ELF-1 (cell line): ENCODE measurements at regions not wholly inside any gene's neighbourhood (a gene's known extent, or its start where the extent isn't known, plus 50 kb on each side); places are given as distances from the start of the nearest gene placed in this dataset.

Experiments used
- DNase-seq: peaks from one replicate; pipeline ENCODE4 v3.0.0-alpha.2; 2016; ENCODE audit warnings: low read depth, low spot score

- no peak for DNase-seq
Measured at GRCh38 chr21:31500982-31501381, 156.9 kb upstream of the TIAM1 start.

- DNase-seq = no peak
Measured at GRCh38 chr21:31500071-31500470, 156.0 kb upstream of the TIAM1 start.

- DNase-seq = no peak
Measured at GRCh38 chr21:31498985-31499384, 154.9 kb upstream of the TIAM1 start.

DNA sequence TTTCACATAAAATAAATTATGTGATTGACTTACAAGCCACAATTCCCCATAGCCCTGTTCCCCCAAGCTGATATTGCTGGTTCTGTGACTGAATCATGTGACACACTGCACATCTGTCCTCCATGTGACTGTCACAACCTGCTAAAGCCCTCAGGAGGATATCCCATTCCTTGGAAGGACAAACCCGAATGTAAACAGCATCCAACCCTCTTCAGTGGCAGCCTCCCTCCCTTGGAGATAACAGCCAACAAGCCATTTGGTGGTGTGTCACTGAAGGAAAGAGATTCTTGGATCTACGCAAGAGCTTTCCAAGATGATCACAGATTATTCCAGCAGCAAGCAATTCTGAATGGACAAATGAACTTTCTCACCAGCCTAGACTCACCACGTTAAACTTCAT, 153.9 kb upstream of the TIAM1 start:
- peak; percentile 24 for DNase-seq

DNA sequence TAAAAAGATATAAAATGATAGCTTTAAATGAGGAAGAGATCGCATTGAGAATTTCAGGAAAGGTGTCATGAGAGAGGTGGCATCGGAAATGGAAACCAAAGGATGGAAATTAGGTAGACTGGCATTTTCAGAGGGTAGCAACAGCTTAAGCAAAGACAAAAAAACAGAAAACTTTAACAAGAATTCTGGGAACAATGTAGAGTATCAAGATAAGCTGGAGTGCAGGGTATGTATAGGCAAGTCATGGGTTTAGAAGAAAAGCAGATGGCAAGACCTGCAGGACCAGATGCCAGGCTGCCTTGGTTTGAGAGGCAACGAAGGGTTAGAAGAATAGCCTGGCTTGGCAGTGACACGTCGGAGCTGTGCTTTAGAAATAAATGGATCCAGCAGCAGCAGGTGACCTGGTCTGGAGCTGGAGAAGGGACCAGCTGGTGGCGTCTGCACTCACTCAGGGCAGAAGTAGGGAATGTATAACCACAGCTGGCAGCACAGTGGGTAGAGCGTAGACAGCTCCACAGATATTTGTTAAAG, 149.4 kb upstream of the TIAM1 start:
- no peak for DNase-seq

DNA sequence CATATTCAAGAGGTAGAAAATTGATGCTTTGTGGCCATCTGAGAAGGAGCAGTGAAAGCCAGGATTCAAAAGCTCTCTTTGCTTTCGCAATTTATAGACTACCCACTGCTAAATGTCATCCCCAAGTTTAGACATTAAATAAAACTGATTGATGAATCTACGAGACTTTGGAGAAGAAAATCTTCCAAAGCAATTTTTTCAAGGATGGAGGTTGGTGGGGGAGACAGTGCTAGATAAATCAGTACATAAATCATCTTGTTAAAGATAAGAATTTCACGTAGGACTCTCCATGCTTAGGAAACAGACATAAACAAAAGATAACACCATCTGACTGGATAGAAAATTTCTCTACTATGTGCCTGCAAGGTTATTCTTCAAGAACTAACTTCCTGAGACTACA, 147.6 kb upstream of the TIAM1 start:
- no peak for DNase-seq

GRCh38 chr21:31490443-31490842, 146.4 kb upstream of the TIAM1 start:
- no peak for DNase-seq

DNA sequence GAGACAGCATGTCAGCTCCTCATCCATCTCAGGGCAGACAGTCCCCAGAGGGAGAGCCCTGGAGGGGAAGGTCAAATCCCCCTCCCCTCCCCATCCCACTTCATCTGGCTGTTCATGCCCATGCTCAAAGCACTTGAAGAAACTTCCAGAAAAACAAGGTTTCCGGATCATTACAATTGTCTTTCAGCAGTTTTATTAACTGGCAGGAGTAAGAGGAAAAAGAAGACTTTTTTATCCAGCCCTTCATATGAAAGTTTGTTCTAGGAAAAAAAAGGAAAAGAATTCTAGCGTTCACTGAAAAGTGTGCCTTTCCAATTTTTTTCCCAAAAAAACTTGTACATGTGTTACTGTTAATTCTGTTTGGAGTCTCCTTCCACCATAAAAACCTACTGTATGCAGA, 145.7 kb upstream of the TIAM1 start:
- no peak for DNase-seq

- DNase-seq = no peak
Measured at GRCh38 chr21:31489014-31489413, 145.0 kb upstream of the TIAM1 start.

GRCh38 chr21:31484219-31484618, 140.2 kb upstream of the TIAM1 start:
- DNase-seq = peak; percentile 80

DNA sequence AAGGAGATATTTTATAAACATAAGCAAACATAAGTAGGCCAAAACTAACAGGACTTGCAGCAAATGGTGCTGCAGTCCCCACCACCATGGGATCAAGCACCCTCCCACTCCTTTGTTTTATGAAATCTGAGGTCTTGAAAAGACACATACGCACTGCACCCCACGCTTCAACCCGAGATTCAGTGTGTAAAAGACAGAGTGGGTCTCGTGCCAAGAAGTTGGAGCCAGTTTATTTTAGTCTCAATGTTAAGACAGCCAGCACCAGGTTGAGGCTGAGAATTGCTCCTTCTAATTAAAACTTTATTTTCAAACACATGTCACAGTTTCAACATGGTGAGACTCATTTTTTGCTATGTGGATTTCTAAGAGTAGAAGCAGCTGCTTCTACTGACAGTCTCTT, 139.1 kb upstream of the TIAM1 start:
- DNase-seq = no peak

- DNase-seq = no peak
Measured at GRCh38 chr21:31482460-31482859, 138.4 kb upstream of the TIAM1 start.

GRCh38 chr21:31480228-31480627, 136.2 kb upstream of the TIAM1 start:
- DNase-seq = no peak

GRCh38 chr21:31479714-31480113, 135.7 kb upstream of the TIAM1 start:
- DNase-seq = no peak

- no peak for DNase-seq
Measured at GRCh38 chr21:31479222-31479621, 135.2 kb upstream of the TIAM1 start.

DNA sequence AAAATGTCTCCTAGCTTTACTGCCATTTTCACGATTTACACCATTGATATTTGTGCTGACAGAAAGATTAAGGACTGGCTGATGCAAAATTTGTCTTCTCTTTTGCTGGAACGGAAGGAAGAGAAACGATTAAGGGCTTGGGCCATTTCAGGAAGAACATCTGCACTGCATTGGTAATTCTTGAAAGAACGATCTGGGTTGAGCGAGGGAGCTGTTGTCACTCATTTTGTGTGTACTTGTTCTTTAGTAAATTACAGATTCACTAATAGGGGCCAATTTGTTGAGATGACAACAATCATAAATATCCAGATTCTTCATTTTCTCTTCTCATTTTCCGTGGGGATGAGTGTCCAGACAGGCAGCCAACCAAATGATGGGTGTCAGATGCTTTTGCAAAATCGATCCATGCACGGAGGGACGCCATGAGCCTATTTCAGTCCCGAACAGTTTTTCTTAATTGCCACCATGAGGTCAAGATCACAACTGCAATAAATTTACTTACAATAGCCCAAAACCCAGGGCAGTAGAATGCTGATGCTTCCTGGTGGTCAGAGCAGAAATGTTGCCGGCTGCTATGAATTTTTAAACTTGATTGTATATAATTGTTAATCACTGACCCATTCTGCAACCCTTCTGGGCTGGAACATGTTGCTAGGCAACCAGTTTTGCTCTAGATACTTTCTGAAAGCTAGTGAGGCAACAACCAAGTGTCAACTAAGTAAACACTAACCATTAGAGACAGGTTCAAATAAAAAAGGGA, 132.4 kb upstream of the TIAM1 start:
- DNase-seq = no peak

GRCh38 chr21:31475223-31475622, 131.2 kb upstream of the TIAM1 start:
- DNase-seq = no peak

- DNase-seq = no peak
Measured at GRCh38 chr21:31473685-31474345, 129.8 kb upstream of the TIAM1 start.

DNA sequence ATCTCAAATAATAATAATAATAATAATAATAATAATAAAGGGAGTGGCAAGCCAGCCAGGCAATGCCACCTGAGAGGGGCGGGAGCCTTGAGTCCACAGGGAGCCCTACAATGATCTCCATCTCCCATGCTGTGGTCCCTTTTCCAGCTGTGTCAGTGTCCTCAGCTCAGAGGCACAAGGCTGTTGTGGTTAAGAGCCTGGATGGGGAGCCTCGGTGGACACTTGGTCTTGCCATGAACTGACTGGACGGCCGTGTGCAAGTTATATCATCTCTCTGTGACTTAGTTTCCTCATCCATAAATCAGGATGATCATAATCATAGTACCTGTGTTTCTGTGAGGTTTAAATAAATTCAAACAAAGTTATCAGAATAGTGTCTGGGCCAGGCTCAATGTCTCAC, 127.8 kb upstream of the TIAM1 start:
- no peak for DNase-seq

- peak; percentile 66 for DNase-seq
Measured at GRCh38 chr21:31470896-31471694, 127.0 kb upstream of the TIAM1 start.

GRCh38 chr21:31460980-31461379, 116.9 kb upstream of the TIAM1 start:
- no peak for DNase-seq

DNA sequence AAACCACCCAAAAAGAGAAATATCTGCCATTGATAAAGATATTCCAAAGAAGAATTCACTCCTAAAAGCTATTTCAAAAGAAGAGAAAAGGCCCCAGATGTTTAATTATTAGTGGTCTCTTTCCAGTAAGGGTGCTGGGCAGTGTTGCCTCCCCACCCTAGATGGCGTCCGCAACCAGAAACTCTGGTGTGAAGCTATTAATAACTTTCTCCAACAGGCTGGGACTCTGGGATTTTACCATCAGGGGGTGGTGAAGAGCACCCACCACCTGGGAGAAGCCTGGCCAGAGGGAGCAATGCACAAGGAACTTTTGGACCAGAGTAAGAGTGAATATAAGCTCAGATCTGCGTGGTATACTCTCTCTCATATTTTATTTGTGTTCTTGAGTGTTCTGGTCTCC, 115.4 kb upstream of the TIAM1 start:
- peak; percentile 27 for DNase-seq
